HG02798 (cell line): ENCODE measurements at regions not wholly inside any gene's neighbourhood (a gene's known extent, or its start where the extent isn't known, plus 50 kb on each side); places are given as distances from the start of the nearest gene placed in this dataset.
"Not testable (repeated sequence)": the region's sequence is repeated elsewhere in the genome, so short reads cannot be mapped to it uniquely, and the experiment has no call there.

Experiments
- ATAC-seq: cut with Tn5 transposase; IDR thresholded peaks from one replicate; pipeline ENCODE4 v1.9.1; 2021; ENCODE audit warnings: mild to moderate bottlenecking; ENCODE audit not compliant: unreplicated experiment, poor library complexity

- ATAC-seq = no peak
Observed at GRCh38 chr5:25064306-25064705, 419.5 kb upstream of the CDH10 start.

GRCh38 chr5:25060575-25060974 lies 415.8 kb upstream of the CDH10 start:
- no peak for ATAC-seq

- no peak for ATAC-seq
Observed at GRCh38 chr5:25056836-25057235, 412.1 kb upstream of the CDH10 start.

GRCh38 chr5:25033658-25034057 lies 388.9 kb upstream of the CDH10 start:
- ATAC-seq = no peak

- no peak for ATAC-seq
Observed at GRCh38 chr5:25029004-25029403, 384.2 kb upstream of the CDH10 start.

GRCh38 chr5:25027526-25027925 lies 382.7 kb upstream of the CDH10 start:
- no peak for ATAC-seq

- ATAC-seq = no peak
Observed at GRCh38 chr5:25027061-25027460, 382.3 kb upstream of the CDH10 start.

- no peak for ATAC-seq
Observed at GRCh38 chr5:25025831-25026230, 381.1 kb upstream of the CDH10 start.

- ATAC-seq = no peak
Observed at GRCh38 chr5:25020454-25020853, 375.7 kb upstream of the CDH10 start.

- no peak for ATAC-seq
Observed at GRCh38 chr5:25009063-25009462, 364.3 kb upstream of the CDH10 start.

- ATAC-seq = no peak
Observed at GRCh38 chr5:25006734-25007133, 362.0 kb upstream of the CDH10 start.

- ATAC-seq = no peak
Observed at GRCh38 chr5:25006237-25006636, 361.5 kb upstream of the CDH10 start.

GRCh38 chr5:25005431-25005830 lies 360.7 kb upstream of the CDH10 start:
- ATAC-seq = no peak

GRCh38 chr5:25002371-25002770 lies 357.6 kb upstream of the CDH10 start:
- no peak for ATAC-seq

GRCh38 chr5:24999732-25000131 lies 355.0 kb upstream of the CDH10 start:
- no peak for ATAC-seq

- no peak for ATAC-seq
Observed at GRCh38 chr5:24998641-24999040, 353.9 kb upstream of the CDH10 start.

- no peak for ATAC-seq
Observed at GRCh38 chr5:24986326-24986725, 341.5 kb upstream of the CDH10 start.

GRCh38 chr5:24978552-24978951 lies 333.8 kb upstream of the CDH10 start:
- not testable (repeated sequence) for ATAC-seq

GRCh38 chr5:24963611-24964010 lies 318.8 kb upstream of the CDH10 start:
- no peak for ATAC-seq

GRCh38 chr5:24923400-24923799 lies 278.6 kb upstream of the CDH10 start:
- ATAC-seq = no peak

GRCh38 chr5:24918676-24919075 lies 273.9 kb upstream of the CDH10 start:
- no peak for ATAC-seq

GRCh38 chr5:24916863-24917262 lies 272.1 kb upstream of the CDH10 start:
- ATAC-seq = no peak

- ATAC-seq = no peak
Observed at GRCh38 chr5:24909210-24909609, 264.4 kb upstream of the CDH10 start.
